ENCODE measurements at regions not wholly inside any gene's neighbourhood (a gene's known extent, or its start where the extent isn't known, plus 50 kb on each side); places are given as distances from the start of the nearest gene placed in this dataset.
"Not testable (repeated sequence)": the region's sequence is repeated elsewhere in the genome, so short reads cannot be mapped to it uniquely, and the experiment has no call there.

DNA sequence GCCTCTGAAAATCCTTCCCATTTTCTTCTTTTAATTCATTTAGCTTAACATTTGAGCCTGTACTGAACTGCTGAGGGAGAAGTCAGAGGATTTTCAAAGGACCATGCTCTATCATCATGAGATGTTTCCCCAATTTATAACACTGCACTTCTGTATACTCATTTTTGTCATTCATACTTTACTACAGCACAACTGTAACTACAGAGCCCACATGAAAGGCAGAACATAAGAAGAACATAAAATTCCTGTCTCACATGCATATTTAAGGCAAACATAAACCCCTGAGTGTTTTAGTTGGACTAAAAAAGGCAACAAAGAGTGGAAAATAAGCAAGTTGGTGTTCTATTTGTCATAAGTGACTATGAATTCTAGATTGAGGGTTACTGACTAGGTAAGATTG, 237.7 kb upstream of the ARPP21 start:
- DNase-seq (ENCODE audit: low spot score), result no peak

DNA sequence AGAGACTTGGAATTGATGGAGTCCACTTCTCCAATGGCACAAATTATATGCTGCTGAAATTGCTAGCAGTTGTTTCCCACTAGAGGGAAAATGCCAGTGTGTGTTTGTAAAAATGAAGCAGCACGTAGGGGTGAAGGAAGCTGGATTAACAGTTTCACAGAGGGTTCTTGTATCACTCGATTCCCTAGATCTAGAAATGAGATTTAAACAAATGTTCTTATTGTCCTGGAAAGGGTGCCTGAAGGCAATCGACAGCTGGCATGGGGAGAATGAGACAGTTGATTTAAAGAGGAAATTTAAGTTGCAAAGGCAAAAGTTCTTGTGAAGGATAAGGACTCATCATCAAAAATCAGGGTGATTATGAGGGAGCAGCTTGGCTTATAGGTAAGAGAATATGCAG, 234.8 kb upstream of the ARPP21 start:
- no peak for DNase-seq (ENCODE audit: low spot score)

DNA sequence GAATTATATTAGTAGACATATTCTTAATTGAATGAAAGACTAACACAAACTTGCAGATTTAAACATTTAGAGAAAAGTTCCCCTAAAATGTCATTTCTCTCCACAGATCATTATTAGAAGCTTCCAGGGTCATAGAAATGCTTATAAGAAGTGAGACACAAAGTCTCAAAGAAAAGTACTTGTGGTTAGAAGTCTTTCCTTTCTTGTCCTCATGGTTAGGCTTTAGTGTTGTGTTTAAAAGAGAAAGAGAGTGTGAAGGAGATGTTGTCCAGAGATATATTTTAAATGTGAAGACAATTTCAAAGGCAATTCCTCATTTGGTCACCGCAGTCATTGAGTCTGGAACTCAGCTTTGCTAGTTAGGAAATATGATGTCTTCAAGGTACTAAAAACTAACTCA, 230.4 kb upstream of the ARPP21 start:
- DNase-seq (ENCODE audit: low spot score), result no peak

DNA sequence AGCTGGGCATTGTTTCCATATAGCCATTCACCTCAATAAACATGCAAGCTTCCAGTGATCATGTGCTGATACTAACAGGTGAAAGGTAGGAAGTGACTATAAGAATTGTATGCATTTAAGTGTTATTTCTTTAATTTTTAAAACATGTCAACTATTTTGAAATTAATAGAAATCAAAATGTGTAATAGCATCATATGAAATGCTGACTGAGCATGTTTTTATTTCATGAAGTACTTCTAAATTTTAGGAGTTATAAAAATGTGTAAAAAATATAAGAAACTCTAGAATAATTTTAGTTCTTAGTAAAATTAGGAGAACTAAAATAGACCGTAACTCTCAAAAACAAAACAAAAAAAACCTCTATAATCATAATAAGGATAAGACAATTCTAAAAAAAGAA, 229.3 kb upstream of the ARPP21 start:
- DNase-seq (ENCODE audit: low spot score), result no peak

DNA sequence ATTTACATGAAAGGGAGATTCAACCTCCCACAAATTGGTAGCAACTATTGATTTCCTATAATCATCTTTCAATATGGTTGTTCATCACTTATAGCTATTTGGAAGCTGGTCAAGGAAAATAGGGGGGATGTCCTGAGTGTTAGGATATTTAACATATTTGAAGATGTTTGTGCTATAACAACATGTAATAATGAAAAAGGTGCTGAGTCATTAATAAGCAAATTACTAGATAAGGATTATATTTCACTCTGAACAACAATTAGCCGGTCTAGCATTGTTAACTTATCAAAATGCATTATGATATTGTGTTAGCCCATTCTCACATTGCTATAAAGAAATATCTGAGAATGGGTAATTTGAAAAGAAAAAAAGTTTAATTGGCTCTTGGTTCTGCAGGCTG, 225.8 kb upstream of the ARPP21 start:
- no peak for DNase-seq (ENCODE audit: low spot score)

DNA sequence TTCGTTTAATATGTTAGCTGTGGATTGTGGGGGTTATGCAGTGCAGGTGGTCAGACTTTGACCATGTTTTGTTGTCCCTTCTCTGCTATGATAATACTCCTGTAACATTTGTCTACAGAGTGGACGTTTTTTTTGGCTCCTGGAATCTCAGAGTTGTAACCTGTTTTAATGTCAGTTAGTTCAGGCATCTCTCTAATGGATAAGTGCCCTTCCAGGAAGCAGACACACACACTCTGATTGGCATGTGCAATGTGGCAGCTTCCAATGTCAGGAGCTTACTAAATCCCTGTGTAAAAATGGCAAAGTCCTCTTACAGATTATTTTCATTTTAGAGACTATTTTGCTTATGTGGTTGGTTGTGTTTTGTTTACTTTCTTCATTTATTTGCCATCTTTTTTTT, 222.2 kb upstream of the ARPP21 start:
- no peak for DNase-seq (ENCODE audit: low spot score)

DNA sequence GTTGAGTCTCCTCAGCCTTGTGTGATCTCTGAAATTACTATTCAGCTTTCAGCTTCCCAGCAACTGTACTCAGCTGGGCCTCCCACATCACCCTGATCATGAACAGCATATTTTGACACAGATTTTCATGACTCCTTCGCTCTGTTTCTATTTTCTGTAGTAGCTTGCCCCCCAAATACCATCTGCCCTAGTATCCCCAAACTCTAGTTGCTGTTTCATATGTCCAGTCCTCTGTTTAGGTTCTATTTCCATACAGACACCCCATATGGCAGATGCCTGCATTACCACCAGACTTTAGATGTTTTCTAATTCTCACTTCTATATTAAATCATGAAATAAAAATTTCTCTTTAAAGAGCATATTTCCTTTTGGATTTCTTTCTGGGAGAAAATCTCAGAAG, 217.2 kb upstream of the ARPP21 start:
- DNase-seq (ENCODE audit: low spot score), result no peak

DNA sequence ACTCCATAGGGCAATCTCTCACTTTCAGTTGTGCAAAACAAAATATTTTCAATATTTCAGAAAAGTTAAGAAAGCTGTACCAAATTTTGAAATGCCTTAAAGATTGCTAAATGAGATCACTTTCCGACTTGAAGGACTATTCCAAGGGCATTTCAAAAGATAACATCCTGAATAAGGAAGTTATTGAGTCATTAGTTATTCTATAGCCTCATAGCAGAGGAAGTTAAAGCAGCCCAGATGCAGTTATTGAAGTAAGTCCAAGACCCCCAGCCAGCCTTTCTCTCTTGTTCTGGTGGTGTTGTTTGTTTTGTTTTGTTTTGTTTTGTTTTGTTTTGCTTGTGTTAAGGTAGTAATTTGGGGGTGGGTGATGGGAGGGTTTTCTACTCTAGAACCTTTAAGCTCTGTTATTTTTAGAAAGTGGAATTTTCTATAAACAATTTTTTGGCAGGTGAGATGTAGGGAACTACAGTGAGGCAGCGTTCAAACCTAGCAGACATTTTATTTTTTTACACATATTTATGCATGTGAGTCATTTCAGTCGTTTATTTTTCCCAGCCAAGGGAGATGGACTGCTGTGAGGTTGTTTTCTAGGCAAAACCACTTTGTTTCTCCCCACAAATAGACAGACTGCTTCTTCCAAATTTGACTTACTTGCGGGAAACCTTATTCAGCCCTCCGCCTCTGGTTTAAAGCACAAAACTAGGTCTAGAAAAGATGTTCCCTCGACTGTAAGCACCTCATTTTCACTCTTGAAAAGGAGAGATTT, 216.3 kb upstream of the ARPP21 start:
- peak; percentile 15 for DNase-seq (ENCODE audit: low spot score)

DNA sequence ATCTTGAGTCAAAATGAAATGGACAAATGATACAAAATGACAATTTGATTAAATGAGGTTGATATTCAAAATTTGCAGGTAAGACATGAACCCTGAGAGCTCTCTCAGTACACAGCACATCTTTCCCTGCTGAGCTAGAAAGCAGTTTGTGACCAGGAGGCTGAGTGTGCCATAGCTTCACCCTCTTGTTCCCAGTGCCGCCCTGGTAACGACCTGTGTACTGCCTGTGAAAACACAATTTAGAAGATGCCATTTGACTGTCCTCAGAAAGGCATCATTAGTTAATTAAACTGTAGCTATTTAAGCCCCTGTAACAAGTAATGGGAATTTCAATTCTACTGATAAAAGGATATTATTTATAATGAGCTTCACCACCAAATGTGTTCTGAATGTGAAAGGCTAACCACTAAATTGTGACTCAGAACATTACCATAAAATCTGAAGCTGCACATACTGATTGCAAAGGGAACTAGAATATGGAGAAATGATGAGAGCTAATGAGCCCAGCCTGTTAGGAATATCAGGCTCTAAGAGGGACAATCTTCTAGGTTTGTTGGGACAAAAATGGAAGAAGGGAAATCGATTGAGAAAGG, 212.9 kb upstream of the ARPP21 start:
- DNase-seq (ENCODE audit: low spot score), result no peak

DNA sequence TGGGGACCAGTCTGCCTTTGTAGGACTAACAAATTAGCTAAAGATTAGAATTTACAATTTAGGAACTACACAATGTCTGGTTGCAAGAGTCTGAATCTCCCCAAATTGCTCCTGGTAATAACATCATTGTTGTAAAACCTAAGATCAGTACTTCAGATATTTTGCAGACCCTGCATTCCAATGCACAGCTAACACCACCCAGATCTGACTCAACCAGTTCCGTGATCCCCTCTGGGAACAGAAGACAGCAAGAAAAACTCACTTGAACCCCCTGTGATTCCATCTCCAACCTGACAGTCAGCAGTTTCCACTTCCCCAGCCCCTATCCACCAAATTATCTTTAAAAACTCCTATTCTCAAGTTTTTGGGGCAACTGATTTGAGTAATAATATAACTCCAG, 201.9 kb upstream of the ARPP21 start:
- DNase-seq (ENCODE audit: low spot score), result no peak

DNA sequence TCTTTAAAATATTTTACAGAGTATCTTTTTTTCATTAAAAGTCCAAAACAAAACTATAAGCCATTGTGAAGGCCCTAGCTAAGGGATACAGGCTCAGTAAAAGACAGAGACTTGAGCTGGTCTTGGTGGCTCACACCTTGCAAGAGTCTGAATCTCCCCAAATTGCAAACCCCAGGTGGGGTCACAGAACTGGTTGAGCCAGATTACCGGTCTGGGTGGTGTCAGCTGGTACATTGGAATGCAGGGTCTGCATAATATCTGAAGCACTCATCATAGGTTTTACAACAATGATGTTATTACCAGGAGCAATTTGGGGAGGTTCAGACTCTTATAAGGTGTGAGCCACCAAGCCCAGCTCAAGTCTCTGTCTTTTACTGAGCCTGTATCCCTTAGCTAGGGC, 201.2 kb upstream of the ARPP21 start:
- no peak for DNase-seq (ENCODE audit: low spot score)

DNA sequence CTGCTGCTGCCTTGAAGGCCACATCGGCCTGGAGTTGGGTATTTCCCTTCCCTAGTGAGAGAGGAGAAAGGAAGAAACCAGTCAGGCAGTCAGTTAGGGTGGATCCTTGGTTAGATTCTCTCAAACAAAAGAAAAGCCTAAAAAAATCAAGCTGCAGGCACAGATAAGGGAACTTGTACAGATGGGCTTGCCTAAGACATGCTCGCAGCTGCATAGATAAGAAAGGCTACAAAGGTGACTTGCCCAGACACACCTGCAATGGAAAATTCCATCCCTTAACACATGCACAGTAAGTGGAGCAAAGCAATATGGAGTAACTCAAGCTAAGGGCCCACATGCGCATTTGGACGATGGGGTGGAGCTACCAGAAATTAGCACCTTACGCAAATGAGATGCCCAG, 199.7 kb upstream of the ARPP21 start:
- DNase-seq (ENCODE audit: low spot score), result no peak

DNA sequence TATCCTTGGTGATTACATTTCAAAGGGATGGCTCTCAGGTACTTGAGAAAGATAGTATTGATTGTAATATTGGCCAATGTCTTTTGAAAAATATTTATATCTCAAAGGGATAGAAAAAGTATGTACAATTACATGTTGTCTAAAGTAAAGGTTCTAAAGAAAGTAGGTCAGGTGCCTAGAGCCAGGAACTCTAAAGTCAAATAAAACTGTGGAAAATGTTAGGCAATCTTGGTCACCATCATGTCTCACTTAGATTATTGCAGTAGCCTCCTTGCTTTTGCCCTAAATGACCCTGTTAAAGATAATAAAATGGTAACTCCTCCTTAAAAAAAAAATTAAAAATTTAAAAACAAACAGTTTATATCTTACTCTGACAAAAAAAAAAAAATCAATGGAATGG, 198.5 kb upstream of the ARPP21 start:
- no peak for DNase-seq (ENCODE audit: low spot score)

DNA sequence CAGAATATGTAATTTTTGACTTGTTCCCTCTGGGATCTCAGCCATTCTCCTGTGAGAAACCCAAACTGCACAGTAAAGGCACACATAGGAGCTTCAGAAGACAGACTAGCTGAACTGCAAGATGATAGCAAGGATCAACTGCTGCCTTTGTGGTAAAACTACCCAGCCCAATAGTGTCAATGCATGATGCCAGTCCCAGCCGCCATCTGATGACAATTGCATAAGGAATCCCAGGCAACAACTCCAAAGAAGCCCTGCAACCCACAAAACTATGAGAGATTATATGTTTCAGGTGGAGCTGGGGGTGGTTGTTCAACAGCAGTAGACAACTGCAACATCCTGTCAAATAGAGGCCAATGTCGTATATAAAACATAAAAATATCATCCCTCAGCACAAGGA, 192.4 kb upstream of the ARPP21 start:
- no peak for DNase-seq (ENCODE audit: low spot score)

DNA sequence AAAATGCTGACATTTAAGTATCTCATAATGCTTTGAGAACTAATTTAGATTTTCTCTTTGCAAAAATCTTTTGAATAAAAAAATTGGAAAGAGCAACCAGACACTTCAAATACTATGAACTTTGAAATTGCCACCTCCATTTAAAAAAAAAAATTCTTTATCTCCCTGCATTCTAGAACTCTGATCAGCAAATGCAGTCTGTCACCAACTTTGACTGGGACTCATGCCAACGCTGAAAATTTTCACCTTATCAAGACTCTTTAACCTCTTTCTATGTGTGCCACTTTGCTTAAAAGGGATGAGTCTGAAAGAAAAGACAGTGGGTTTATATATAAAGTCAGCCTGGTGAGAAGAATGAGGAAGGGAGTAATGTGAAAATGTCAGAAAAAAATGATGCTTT, 191.2 kb upstream of the ARPP21 start:
- DNase-seq (ENCODE audit: low spot score), result no peak

DNA sequence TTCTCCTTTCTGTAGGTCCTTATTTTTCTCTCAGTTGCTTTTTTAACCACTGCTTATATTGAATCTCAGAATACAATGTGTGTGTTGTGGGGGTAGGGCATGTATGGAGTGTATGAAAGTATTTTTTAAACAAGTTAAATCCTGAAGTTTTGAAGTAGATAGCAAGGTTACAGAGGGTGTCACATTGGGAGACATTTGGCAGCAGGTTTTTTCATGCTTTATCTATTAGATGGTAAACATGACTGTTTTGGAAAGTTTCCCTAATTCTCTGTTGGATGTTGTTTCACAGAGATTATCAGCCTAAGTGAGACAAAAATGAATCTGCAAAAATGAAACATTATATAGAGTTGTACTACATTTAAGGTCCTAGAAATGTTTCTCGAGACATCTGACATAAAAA, 190.6 kb upstream of the ARPP21 start:
- DNase-seq (ENCODE audit: low spot score), result no peak

DNA sequence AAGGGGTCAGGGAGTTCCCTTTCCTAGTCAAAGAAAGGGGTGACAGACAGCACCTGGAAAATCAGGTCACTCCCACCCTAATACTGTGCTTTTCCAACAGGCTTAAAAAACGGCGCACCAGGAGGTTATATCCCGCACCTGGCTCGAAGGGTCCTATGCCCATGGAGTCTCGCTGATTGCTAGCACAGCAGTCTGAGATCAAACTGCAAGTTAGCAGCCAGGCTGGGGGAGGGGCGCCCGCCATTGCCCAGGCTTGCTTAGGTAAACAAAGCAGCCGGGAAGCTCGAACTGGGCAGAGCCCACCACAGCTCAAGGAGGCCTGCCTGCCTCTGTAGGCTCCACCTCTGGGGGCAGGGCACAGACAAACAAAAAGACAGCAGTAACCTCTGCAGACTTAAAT, 184.5 kb upstream of the ARPP21 start:
- DNase-seq (ENCODE audit: low spot score), result not testable (repeated sequence)

DNA sequence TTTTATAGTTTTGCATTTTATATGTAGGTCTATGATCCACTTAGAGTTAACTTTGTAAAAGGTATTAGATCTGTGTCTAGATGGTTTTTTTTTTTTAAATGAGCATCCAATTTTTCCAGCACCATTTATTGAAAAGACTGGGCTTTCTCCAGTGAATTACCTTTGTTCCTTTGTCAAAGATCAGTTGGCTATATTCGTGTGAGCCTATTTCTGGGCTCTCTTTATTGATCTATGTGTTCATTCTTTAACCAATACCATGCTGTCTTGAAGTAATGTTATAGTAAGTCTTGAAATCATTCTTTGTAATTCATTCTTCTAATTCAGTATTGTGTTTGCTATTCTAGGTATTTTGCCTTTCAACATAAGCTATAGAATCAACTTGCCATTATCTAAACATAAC, 165.4 kb upstream of the ARPP21 start:
- DNase-seq (ENCODE audit: low spot score), result no peak

DNA sequence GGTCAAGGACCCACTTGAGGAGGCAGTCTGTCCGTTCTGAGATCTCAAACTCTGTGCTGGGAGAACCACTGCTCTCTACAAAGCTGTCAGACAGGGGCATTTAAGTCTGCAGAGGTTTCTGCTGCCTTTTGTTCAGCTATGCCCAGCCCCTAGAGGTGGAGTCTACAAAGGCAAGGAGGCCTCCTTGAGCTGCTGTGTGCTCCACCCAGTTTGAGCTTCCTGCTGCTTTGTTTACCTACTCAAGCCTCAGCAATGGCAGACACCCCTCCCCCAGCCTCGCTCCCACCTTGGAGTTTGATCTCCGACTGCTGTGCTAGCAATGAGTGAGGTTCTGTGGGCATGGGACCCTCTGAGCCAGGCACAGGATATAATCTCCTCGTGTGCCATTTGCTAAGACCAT, 156.8 kb upstream of the ARPP21 start:
- not testable (repeated sequence) for DNase-seq (ENCODE audit: low spot score)

DNA sequence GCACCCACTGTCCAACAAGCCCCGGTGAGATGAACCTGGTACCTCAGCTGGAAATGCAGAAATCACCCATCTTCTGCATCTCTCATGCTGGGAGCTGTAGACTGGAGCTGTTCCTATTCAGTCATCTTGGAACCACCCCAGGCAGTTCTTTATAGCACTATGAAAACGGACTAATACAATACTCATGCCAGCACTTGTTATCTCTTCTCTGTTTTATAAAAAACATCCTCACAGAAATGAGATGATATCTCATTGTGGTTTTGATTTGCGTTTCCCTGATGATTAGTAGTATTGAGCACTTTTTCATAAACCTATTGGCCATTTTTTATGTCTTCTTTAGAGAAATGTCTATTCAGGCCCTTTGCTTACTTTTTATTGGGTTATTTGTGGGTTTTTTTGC, 156.2 kb upstream of the ARPP21 start:
- no peak for DNase-seq (ENCODE audit: low spot score)

DNA sequence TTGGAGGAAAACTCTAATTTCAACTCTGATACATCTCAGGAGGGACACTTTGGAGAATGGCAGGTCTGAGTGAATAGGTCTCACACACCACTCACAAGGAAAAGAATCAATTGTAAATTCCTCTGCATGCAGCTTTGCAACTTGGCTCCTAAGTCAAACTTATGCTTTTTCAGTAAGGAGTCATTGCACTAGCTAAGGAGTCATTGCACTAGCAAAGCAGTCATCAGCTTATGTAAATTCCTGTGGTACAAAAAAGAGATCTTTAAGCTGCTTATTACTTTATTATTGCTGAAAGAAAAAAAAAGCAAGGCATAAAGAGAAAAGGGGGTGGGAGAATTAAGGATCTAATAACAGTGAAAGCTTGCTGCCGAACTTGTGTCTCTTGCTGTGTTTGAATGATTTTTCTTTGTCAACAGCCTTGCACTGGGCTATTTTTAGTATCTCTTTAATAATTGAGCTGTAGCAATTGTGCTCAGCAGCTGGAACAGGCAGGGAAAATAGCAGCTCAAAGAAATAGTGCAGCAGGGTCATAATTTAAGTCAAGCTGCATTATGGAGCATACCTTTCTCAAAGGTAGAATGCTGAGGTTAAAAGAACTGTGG, 154.3 kb upstream of the ARPP21 start:
- DNase-seq (ENCODE audit: low spot score), result no peak

DNA sequence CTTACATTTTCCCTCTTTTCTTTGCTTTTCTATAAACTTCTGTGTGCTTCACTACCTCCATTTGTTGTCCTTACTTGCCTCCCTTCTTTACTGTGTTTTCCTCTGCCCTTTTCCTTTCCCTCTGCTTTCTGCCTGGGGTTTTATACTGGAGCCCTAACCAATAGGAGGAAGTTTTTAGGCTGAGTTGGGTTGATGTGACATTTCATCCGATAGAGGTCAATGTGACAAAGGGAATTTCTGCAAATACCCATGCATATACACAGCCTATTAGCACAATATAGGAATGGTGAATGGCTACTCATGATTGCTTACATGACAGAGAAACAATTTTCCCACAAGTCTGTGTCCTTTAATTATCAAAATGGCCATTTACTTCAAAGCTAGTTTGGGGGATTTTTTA, 153.0 kb upstream of the ARPP21 start:
- no peak for DNase-seq (ENCODE audit: low spot score)

DNA sequence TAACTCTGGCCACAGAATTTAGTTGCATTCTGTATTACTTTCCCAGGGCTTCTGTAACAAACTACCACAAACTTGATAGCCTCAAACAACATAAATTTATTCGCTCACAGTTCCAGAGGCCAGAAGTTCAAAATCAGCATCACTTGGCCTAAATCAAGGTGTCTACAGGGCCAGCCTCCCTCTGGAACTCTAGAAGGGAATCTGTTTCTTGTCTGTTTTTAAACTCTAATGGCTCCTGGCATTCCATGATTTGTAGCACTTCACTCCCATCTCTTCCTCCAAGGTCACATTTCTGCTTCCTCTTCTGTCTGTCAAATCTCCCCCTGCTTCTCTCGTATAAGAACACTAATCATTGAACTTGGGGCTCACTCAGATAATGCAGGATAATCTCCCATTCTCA, 151.9 kb upstream of the ARPP21 start:
- DNase-seq (ENCODE audit: low spot score), result no peak

DNA sequence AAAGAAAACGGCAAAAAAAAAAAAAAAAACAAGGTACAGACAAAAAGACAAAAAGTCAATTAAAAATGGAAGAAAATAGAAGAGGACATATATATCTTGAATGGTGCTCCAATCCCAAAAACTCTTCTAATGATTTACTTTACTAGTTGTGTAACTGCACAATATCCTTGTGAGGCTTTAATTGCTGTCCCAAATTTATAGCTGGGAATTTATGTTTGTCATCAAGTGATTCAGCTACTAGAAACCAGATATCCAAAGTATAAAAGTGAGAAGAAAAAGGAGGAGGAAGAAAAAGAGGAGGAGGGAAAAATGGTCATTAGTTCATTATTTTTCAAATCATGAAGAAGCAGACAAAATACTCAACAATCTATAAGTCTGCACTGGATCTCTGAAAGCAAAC, 150.8 kb upstream of the ARPP21 start:
- no peak for DNase-seq (ENCODE audit: low spot score)

Measured in hepatic stellate cell (primary cell).